ENCODE measurements at regions not wholly inside any gene's neighbourhood (a gene's known extent, or its start where the extent isn't known, plus 50 kb on each side); places are given as distances from the start of the nearest gene placed in this dataset.

- TF ChIP-seq POLR2A (IDR thresholded peaks at IDR 0.05; ENCODE audit: low read depth, low read length), result no peak
- TF ChIP-seq, protein P1, sequence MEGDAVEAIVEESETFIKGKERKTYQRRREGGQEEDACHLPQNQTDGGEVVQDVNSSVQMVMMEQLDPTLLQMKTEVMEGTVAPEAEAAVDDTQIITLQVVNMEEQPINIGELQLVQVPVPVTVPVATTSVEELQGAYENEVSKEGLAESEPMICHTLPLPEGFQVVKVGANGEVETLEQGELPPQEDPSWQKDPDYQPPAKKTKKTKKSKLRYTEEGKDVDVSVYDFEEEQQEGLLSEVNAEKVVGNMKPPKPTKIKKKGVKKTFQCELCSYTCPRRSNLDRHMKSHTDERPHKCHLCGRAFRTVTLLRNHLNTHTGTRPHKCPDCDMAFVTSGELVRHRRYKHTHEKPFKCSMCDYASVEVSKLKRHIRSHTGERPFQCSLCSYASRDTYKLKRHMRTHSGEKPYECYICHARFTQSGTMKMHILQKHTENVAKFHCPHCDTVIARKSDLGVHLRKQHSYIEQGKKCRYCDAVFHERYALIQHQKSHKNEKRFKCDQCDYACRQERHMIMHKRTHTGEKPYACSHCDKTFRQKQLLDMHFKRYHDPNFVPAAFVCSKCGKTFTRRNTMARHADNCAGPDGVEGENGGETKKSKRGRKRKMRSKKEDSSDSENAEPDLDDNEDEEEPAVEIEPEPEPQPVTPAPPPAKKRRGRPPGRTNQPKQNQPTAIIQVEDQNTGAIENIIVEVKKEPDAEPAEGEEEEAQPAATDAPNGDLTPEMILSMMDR (conservative IDR thresholded peaks at IDR 0.05; ENCODE audit: low read depth, low read length), result no peak
- TF ChIP-seq RCOR1 (IDR thresholded peaks at IDR 0.05; ENCODE audit: insufficient replicate concordance, low read length), result no peak
- no peak for TF ChIP-seq MXI1 (IDR thresholded peaks at IDR 0.05; ENCODE audit: borderline replicate concordance, low read depth, low read length)
Observed at GRCh38 chr2:155281907-155282306, 583.4 kb downstream of the KCNJ3 start.

All from IMR-90 (cell line).